ENCODE measurements at regions not wholly inside any gene's neighbourhood (a gene's known extent, or its start where the extent isn't known, plus 50 kb on each side); places are given as distances from the start of the nearest gene placed in this dataset.

- TF ChIP-seq CTCF (IDR thresholded peaks at IDR 0.05) (no peak), POLR2A (IDR thresholded peaks at IDR 0.05) (no peak)
Measured at GRCh38 chr11:15430381-15430780, 315.7 kb downstream of the INSC start.
